Forelimb muscle (tissue), 1 donor: ENCODE measurements at regions not wholly inside any gene's neighbourhood (a gene's known extent, or its start where the extent isn't known, plus 50 kb on each side); places are given as distances from the start of the nearest gene placed in this dataset.

Experiments used
- DNase-seq: peaks from one replicate; pipeline ENCODE4 v3.0.0-alpha.2; 2013; ENCODE audit warnings: low read depth

GRCh38 chr11:10930224-10930971 is 72.5 kb upstream of the ZBED5 start:
- no peak for DNase-seq

- DNase-seq, result no peak
Observed at GRCh38 chr11:10927538-10927937, 69.7 kb upstream of the ZBED5 start.

DNA sequence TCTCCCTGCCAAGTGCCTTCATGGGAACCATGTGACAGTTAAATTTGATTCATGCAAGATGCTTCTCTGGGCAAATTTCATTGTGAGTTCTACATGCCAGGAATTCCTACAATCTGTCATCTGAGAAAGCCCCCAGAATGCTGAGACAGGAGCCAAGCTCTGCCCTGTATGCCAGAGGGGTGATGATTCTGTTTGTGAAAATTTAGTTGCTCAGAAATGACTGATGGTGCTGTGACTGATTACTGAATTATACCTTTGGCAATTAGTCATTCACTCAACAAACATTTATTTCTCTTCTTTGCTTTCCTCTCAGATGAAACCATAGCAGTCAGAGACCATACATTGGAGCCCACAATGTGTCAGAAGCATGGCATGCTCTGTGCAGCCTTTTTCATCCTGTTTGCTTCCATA is 69.0 kb upstream of the ZBED5 start:
- DNase-seq, result no peak

DNA sequence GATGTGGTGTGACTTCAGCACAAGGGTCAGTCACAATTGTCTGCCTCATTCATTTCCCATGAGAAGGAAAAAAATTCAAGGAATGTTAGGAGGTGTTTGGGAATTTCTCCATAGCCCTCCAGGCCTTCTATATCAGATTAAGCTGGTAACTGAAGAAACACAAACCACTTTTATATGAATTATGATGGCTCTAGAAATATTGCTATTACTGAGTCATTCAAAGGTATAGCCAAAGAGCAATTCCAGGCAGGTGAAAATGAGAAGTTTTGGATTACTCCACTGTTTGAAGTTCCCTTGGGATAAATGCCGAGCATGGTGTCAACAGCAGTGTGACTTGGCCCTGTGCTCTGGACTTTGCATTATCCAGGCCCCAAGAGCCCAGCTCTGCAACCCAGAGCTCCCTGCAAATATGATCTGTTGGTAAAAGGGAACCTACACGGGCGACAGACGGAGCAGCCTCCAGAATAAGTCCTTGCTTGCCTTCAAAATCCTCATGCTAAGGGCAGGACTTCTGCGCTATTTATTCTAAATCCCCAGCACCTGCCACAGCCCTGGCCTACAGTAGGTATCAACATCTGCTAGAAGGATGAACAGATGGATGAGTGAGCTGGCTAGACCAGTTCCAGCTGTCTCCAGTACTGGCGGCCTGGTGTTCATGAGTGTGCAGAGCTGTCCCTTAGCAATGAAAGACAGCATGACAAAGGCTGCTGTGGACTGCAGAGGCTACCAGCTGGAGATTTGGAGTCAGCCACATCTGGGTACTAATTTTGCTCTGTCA is 67.5 kb upstream of the ZBED5 start:
- DNase-seq, result no peak

DNA sequence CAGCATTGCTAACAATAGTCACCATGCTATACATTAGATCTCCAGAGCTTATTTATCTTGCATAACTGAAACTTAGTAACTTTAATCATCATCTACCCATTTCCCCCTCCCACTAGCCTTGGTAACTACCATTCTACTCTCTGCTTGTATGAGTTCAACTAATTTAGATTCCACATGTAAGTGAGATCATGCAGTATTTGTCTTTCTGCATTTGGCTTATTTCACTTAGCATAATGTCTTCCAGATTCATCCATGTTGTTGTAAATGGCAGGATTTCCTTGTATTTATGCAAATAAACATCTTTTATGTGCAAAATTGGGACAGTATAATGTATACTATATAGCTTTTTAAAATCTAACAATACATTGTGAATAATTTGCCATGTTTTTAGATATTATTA is 66.0 kb upstream of the ZBED5 start:
- no peak for DNase-seq

- no peak for DNase-seq
Observed at GRCh38 chr11:10922892-10923291, 65.0 kb upstream of the ZBED5 start.

DNA sequence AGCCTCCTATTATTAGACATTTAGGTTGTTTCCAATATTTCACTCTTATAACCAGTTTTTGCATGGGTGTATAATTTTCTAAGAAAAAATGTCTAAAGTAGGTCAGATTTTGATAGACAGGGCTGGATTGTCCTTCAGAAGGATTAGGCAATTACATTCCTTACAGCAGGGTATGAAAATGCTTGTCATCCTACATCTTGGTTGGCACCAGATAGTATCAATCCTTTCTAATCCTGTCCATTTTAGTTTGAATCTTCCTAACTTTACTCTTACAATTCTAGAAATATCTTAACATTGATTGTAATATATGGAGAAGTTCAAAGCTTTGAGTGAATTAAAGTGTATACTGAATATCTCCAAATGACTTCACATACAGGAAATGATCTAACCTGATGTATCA is 63.0 kb upstream of the ZBED5 start:
- no peak for DNase-seq

DNA sequence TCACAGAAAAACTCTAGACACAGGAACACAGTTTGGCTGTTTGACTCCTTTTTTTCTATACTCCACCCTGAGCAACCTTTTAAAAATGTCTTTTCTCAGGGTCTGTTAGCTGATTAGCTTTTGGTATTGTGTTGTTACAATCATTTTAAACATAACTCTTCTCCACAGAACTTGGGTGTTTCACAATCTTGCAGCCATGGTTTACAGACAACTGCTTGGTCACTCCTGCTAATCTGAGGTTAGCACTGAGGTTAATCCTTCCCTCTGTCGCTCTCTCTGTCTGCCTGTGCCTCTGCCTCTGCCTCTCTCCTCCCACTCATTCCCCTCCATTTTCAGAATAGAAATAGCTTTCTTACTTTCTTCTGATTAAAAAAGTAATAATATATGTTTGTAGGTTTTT is 62.4 kb upstream of the ZBED5 start:
- no peak for DNase-seq

DNA sequence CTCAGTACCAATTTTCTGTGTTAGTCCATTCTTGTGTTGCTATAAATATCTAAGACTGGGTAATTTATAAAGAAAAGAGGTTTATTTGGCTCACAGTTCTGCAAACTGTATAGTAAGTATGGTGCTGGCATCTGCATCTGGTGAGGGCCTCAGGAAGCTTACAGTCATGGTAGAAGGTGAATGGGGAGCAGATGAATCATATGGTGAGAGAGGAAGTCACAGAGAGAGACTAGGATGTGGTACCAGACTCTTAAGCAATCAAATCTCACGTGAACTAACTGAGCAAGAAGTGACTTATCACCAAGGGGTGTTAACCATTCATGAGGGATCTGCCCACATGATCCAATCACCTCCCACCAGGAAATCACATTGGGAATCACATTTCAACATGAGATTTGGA is 60.8 kb upstream of the ZBED5 start:
- no peak for DNase-seq

GRCh38 chr11:10918275-10918674 is 60.4 kb upstream of the ZBED5 start:
- DNase-seq, result no peak

GRCh38 chr11:10917802-10918201 is 59.9 kb upstream of the ZBED5 start:
- no peak for DNase-seq

- no peak for DNase-seq
Observed at GRCh38 chr11:10916665-10917064, 58.8 kb upstream of the ZBED5 start.

DNA sequence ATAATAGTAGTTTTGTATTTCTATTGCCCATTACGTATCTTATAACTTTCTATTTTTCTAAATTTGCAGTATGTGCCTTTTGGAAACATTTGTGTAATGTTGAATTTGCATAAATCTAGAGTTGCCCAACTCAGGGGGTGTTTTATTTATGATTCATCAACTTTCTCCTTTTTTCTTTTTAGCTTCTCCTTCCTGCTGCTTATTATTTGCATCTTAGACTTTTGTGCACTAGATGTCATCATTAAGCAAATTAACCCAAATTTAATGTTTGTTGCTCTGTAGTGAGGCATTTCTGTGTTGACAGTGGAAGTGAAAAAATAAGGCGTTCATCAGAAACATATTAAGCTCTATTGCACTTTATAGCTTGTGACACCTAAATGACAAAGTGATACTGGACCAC is 56.2 kb upstream of the ZBED5 start:
- no peak for DNase-seq

GRCh38 chr11:10913075-10913474 is 55.2 kb upstream of the ZBED5 start:
- no peak for DNase-seq

- DNase-seq, result no peak
Observed at GRCh38 chr11:10911907-10912306, 54.1 kb upstream of the ZBED5 start.

DNA sequence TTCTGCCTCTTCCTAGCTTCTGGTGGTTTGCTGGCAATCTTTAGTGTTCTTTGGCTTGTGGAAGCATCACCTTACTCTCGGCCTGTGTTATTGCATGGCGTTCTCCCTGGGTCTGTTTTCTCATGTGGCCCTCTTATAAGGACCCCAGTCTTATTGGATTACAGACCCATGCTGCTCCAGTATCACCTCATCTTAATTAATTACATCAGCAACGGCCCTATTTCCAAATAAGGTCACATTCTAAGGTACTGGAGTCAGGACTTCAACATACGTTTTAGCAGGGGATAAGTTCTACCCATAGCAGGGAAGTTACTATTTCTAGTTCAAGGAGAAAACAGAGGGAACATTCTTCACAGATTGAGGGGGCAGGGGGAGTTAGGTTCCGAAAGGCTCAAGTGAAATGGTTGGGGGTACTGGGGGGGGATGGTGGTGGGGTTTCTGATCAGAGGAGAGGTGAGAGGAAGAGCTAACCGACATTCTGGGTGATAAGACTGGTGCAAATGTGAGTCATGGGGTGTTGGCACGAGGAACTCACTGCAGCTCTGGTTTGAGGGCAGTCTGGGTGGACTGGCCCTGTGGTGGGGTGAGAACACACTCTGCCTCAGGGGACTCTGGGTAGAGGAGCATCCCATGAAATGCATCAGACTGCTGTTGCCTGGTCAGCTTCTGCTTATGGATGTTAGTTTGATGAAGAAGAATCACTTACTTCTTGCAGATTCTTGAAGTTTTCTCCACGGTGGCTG is 51.5 kb upstream of the ZBED5 start:
- DNase-seq, result no peak

DNA sequence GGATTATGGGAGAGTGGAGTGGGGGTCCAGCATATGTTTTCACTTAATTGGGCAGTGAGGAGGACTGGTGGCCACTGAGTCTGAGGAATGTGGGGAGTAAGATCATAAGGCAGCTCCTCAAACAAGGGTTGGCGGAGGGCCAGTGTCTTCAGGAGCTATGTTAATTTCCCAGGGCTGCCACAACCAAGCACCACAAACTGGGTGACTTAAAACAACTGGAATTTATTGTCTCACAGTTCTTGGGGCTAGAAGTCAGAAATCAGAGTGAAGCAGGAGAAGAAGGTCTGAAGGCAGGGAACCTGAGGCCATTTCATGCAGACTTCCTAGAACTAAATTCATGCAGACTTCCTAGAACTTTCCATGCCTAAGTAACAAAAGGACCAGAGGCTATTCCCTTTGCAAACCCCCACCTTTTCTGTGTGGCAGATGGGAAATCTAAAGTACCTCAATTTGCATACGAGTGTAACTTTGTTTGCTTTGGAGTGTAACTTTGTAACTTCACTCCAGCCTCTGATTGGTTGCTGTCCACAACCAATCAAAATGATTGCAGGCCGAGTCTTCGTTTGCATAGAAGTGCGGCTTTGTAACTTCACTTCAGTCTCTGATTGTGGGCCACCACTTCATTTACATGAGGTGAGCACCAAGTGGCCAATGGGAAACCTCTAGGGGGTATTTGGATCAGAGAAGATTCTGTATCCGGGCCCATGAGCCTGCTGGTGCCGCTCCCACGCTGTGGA is 50.5 kb upstream of the ZBED5 start:
- no peak for DNase-seq
